ENCODE measurements at regions not wholly inside any gene's neighbourhood (a gene's known extent, or its start where the extent isn't known, plus 50 kb on each side); places are given as distances from the start of the nearest gene placed in this dataset.

DNA sequence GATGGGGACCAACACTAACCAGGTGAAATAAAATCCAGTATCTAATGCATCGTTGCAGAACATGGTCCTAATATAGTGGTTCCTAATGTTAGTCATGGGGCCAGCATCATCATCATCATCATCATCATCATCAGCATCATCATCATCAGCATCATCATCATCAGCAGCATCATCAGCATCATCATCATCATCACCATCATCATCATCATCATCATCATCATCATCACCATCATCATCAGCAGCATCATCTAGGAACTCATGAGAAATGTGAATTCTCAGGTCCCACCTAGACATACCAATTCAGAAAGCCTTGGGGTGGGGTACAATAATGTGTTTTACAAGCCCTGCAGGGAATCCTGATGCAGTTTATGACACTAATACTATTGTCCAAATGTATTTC is 179.4 kb upstream of the LRRN1 start:
- TF ChIP-seq, protein P1, sequence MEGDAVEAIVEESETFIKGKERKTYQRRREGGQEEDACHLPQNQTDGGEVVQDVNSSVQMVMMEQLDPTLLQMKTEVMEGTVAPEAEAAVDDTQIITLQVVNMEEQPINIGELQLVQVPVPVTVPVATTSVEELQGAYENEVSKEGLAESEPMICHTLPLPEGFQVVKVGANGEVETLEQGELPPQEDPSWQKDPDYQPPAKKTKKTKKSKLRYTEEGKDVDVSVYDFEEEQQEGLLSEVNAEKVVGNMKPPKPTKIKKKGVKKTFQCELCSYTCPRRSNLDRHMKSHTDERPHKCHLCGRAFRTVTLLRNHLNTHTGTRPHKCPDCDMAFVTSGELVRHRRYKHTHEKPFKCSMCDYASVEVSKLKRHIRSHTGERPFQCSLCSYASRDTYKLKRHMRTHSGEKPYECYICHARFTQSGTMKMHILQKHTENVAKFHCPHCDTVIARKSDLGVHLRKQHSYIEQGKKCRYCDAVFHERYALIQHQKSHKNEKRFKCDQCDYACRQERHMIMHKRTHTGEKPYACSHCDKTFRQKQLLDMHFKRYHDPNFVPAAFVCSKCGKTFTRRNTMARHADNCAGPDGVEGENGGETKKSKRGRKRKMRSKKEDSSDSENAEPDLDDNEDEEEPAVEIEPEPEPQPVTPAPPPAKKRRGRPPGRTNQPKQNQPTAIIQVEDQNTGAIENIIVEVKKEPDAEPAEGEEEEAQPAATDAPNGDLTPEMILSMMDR (IDR thresholded peaks at IDR 0.05): no peak
- TF ChIP-seq POLR2AphosphoS5 (IDR thresholded peaks at IDR 0.05) (no peak), POLR2A (IDR thresholded peaks at IDR 0.05) (no peak)

All from transverse colon (tissue), 4 donors.